ENCODE measurements at regions not wholly inside any gene's neighbourhood (a gene's known extent, or its start where the extent isn't known, plus 50 kb on each side); places are given as distances from the start of the nearest gene placed in this dataset.

DNA sequence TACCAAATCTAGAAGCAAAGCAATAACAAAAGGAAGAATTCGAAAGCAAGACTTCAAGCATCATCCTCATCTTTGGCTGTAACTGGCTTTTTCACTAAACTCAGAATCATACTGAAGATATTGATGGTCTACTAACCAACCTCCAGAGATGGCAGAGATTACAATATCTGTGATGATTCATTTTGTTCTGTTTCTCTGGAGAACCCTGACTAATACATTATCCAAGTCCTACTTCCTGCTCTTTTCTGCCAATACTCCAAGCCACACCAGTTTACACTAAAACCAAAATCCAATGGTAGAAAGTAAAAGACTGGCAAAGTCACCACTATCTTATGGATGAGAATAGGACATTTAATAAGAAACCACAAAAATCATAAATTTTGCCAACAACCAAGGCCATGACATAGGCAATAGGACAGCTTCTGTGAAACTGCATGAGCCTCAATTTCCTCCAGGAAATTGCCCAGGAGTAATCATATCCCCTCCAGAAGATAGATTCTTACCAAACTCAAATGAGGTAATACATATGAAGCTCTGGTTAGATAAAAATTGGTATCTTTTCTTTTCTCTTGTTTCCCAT, 159.8 kb downstream of the METTL4 start:
- peak overlapping the region; percentile 63 for H3K27ac ChIP-seq
- peak; percentile 34 for DNase-seq
- no peak overlapping the region for H3K4me3 ChIP-seq (ENCODE audit: low read depth, low read length)
- in situ Hi-C loops (cut with HindIII; ENCODE audit: low pct_ligation_motif_present, low sequenced_read_pairs), result no loop called here
- H3K27me3 ChIP-seq (replicated peaks), result no peaks in the 10 kb centered on the region
- no peaks in the 10 kb centered on the region for H3K36me3 ChIP-seq (replicated peaks)
- TF ChIP-seq, protein P1, sequence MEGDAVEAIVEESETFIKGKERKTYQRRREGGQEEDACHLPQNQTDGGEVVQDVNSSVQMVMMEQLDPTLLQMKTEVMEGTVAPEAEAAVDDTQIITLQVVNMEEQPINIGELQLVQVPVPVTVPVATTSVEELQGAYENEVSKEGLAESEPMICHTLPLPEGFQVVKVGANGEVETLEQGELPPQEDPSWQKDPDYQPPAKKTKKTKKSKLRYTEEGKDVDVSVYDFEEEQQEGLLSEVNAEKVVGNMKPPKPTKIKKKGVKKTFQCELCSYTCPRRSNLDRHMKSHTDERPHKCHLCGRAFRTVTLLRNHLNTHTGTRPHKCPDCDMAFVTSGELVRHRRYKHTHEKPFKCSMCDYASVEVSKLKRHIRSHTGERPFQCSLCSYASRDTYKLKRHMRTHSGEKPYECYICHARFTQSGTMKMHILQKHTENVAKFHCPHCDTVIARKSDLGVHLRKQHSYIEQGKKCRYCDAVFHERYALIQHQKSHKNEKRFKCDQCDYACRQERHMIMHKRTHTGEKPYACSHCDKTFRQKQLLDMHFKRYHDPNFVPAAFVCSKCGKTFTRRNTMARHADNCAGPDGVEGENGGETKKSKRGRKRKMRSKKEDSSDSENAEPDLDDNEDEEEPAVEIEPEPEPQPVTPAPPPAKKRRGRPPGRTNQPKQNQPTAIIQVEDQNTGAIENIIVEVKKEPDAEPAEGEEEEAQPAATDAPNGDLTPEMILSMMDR (IDR thresholded peaks at IDR 0.05; ENCODE audit: low read depth, low read length, missing control alignments), result no peak

DNA sequence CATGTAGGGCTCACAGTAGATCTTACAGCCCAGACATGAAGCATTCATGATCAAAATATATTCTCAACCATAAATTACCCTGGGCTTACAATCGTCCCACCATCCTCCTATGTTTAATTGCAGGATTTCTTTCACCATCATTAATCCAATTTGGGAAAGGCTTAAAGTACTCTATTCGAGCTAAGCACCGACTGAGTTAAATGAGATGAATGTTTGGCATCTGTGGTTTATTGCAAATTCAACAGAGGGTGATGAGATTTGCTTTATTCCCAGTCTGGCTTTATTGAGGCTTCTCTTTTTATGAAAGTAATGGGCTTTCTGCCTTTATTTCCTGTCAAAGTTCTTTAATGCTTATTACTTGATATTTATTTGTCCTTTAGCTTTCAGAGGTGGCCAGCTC, 159.0 kb downstream of the METTL4 start:
- no peak overlapping the region for H3K4me3 ChIP-seq (ENCODE audit: low read depth, low read length)
- TF ChIP-seq, protein P1 (IDR thresholded peaks at IDR 0.05; ENCODE audit: low read depth, low read length, missing control alignments), result no peak
- in situ Hi-C loops (cut with HindIII; ENCODE audit: low pct_ligation_motif_present, low sequenced_read_pairs), result no loop called here

DNA sequence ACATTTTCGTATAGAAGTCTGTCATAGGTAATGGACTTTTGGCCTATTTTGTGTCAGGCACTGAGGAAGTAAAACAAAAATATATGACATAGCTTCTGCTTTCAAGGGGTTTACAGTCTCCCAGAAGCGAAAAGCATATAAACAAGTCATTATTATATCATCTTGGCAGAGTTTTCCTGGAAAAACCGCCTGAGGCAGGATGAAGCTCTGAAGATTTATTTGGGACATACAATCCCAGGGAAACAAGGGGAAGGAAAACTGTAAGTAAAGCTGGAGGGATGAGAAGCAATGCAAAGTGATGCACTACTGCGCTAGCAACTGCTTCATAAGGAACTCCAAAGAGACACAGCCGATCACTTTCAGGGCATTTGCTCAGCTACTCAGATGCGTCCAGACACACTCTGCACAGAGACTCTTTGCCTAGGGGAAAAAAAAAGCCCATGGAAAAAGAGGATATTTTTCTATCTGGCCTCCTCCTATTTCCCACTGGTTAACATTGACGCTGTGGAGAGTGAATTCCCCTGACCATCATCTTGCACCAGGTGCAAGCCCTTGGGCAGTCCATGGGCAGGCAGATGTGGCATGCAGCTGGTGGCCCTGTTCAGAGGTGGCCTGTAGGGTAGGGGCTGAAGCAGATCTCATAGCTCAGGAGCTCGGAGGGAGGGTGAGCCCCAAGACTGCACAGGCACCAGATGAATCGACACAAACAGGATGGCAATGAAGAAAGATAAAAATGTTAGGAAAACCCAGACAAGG, 158.1 kb downstream of the METTL4 start:
- in situ Hi-C loops (cut with HindIII; ENCODE audit: low pct_ligation_motif_present, low sequenced_read_pairs), result no loop called here
- TF ChIP-seq, protein P1 (IDR thresholded peaks at IDR 0.05; ENCODE audit: low read depth, low read length, missing control alignments), result no peak
- DNase-seq, result no peak

More for the DNA sequence above, 159.0 kb downstream of the METTL4 start:
- DNase-seq, result no peak
- Histone ChIP-seq H3K27ac (no peak overlapping the region), H3K36me3 (replicated peaks) (no peaks in the 10 kb centered on the region), H3K27me3 (replicated peaks) (no peaks in the 10 kb centered on the region)

DNA sequence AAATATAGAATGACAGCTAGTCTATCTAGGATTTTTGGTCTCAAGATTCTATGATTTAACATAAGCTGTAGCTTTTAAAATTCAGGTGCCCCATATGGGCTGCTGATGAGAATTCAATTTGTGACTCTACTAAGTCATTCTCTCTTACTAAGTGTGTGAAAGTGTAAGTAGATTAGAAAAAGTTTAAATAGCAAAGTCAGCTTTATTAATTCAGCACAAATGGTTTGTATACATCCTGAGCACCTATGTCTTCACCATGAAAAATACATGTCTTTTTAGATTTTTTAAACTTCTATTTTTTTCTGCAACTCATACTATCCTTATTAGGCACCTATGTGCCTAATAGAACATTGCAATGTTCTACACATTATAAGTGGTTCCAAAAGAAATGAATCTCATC, 157.1 kb downstream of the METTL4 start:
- in situ Hi-C loops (cut with HindIII; ENCODE audit: low pct_ligation_motif_present, low sequenced_read_pairs), result no loop called here
- H3K27ac ChIP-seq, result no peak overlapping the region
- no peaks in the 10 kb centered on the region for H3K36me3 ChIP-seq (replicated peaks)
- TF ChIP-seq, protein P1 (IDR thresholded peaks at IDR 0.05; ENCODE audit: low read depth, low read length, missing control alignments), result no peak
- no peak overlapping the region for H3K4me3 ChIP-seq (ENCODE audit: low read depth, low read length)
- no peak for DNase-seq
- H3K27me3 ChIP-seq (replicated peaks), result no peaks in the 10 kb centered on the region

More for the DNA sequence above, 158.1 kb downstream of the METTL4 start:
- Histone ChIP-seq H3K27me3 (replicated peaks) (no peaks in the 10 kb centered on the region), H3K27ac (no peak overlapping the region), H3K36me3 (replicated peaks) (no peaks in the 10 kb centered on the region), H3K4me3 (ENCODE audit: low read depth, low read length) (no peak overlapping the region)

DNA sequence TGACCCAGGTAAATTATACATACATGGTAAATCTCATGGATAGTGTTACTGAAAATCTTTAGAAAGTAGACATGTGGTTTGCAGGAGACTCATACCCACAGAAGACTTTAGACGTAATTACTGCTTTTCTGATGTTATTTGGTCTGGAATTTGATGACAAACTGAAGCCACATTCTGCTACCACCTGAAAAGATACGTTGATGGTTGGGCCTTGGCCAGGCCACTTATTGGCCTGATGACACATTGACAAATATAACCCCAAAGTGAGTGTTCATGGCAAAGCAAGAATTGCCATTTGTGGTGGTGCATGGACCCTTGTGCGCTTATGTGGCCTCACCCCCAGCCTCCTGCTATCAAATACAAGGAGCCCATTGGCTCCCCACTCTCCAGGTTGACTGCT, 155.6 kb downstream of the METTL4 start:
- no peaks in the 10 kb centered on the region for H3K36me3 ChIP-seq (replicated peaks)
- H3K27me3 ChIP-seq (replicated peaks), result no peaks in the 10 kb centered on the region
- no peak for DNase-seq
- H3K4me3 ChIP-seq (ENCODE audit: low read depth, low read length), result no peak overlapping the region
- in situ Hi-C loops (cut with HindIII; ENCODE audit: low pct_ligation_motif_present, low sequenced_read_pairs), result no loop called here
- H3K27ac ChIP-seq, result no peak overlapping the region
- TF ChIP-seq, protein P1 (IDR thresholded peaks at IDR 0.05; ENCODE audit: low read depth, low read length, missing control alignments), result no peak
